HG03064 (cell line): ENCODE measurements at regions not wholly inside any gene's neighbourhood (a gene's known extent, or its start where the extent isn't known, plus 50 kb on each side); places are given as distances from the start of the nearest gene placed in this dataset.
"Not testable (repeated sequence)": the region's sequence is repeated elsewhere in the genome, so short reads cannot be mapped to it uniquely, and the experiment has no call there.

ENCODE experiments used
- ATAC-seq: cut with Tn5 transposase; IDR thresholded peaks from one replicate; pipeline ENCODE4 v1.9.1; 2021; ENCODE audit warnings: low read depth; ENCODE audit not compliant: unreplicated experiment

- no peak for ATAC-seq
Observed at GRCh38 chr1:72483846-72484357, 201.6 kb upstream of the NEGR1 start.

DNA sequence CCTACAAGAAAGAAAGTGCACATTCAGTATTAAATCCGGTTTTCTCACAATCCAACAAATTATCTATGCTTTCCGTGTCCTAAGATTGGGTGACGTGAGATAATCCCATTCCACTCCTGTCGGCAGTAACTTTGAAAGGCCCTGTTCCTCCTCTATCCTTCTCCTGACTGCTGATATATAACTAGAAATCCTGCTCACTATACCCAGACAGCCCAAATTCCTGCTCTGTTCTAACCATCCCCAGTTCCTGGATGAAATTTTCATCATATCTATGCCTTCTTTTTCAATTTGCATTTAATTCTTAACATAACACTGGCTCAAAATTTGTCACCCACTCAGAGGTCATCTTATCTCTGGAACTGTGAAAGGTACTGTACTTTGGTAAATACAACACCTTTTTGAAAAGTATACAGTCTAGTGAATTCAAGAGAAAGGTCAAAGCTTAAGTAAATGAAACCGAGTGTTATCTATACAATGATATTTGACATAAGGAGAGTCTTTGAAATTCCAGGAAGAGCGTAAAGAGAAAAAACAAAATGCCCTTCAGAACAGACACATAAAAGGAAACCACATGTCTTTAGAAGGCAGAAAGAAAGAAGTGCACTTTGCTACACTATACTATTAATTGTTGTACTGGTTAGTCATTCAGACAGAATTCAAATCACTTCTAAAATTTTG lies 200.5 kb upstream of the NEGR1 start:
- no peak for ATAC-seq

DNA sequence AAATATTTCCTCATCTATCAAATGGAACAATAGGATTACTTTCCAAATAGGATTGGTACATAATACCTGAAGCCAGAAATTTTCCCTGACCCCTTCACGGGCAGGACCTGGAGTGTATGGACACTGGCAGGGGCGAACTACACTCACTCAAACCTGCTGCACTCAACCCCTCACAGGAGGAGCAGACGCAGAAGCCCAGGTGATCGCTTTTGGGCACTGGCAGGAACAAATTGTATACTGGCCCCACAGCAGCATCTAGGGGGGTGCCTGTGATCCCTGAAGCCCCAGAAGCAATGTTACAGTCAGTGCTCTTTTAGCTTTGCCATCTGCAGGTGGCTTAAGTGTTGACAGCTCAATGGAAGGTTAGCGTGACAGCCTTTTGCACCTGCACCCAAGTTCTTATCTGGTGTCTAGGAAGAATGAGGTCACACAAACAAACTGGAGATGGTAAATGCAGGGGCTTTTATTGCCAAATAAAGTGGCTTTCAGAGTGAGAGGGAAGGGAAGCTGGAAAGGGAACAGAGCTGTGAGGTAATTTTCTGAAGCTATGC lies 199.2 kb upstream of the NEGR1 start:
- ATAC-seq = no peak

DNA sequence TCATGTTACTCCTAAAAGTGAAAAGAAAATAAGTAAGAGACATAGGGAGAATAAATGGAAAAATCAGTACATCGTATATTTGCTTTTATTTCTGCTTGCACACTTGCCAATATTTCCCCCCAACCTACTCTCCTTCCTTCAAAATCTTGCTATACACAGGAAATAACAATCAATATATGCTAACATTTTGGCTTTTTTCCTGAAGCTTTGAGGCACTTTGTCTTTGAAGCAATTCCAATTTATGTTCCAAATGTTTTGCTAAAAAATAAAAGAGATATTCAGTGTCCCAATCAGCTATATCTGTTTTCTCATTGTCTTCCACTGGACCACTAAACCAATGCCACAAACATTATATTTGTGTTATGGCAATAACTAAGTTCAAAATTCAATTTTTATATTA lies 184.0 kb upstream of the NEGR1 start:
- no peak for ATAC-seq

DNA sequence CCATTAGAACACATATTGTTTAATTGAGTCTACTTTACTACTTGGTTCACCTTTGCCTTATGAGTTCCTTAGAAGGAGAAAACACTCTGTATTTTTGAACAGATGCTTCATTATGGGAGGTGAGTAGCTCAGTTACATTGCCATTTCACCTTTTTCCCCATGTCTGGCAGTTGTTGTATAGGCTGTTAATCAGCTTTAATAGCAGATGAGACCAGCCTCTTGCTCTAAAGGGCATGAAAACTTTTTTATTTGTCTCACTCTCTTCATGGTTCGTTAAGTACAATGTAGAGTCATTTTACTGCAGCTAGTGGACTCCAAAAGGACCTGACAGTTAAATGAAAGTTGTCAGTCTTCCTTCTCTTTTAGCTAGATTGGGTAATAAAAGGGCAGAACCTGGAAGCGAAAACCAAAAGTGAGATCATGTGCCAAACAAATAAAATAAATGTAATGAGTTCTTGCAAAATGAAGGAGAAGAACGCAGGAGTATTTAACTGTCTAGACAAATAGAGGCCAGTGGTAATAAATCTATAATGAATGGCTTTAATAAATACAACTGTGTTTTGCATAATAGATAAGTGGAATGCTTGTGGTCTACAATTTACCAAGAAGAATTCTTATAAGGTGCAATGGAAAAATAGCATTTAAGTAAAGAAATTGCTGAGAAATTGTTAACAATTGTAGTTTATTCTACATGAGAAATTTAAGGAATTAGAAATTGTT lies 180.0 kb upstream of the NEGR1 start:
- ATAC-seq = no peak

DNA sequence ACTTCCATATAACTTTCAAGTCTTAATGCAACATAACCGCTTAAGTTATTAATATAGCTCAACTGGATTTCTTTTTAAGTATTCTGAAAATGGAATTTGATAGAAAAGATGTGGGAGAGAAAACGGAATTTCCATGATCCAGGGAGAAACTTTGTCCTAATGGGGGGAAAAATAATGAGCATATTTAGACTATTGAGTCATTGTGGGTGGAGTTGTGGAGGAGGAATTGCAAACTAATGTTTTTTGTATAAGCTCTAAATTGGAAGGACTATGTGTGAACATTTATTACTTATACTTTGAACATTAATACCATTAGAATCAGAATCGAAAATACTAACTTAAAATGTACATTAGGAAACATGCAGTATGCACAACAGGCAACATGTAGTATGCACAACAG lies 159.9 kb upstream of the NEGR1 start:
- no peak for ATAC-seq

- ATAC-seq = no peak
Observed at GRCh38 chr1:72439036-72439435, 156.7 kb upstream of the NEGR1 start.

DNA sequence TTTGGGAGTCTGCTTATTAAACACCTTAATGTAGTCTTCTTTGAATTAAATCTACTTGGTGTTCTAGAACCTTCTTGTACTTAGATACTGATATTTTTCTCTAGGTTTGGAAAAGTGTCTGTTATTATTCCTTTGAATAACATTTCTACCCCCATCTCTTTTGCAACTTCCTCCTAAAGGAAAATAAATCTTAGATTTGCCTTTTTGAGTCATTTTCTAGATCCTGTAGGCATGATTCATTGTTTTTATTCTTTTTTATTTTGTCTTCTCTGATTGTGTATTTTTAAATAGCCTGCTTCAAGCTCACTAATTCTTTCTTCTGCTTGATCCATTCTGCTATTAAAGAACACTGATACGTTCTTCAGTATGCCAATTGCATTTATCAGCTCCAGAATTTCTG lies 155.9 kb upstream of the NEGR1 start:
- no peak for ATAC-seq

DNA sequence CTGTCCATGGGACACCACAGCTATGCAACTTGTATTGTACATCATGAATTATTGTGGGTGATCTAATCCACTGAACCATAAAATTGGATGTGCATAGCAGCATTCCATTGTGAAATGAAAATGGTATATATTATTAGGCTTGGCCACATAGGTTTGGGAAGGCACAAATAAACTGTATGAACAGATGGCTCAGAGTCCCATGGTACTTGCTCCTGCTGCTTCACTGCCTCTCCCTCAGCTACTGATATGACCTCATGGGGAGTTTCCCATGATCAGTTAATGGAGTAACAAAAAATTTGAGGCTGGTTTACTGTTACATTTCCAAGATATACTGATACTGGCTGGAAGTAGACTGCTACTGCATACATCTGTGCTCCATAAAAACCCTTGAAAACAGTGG lies 152.7 kb upstream of the NEGR1 start:
- ATAC-seq = no peak

GRCh38 chr1:72434070-72434469 lies 151.7 kb upstream of the NEGR1 start:
- no peak for ATAC-seq

- ATAC-seq = no peak
Observed at GRCh38 chr1:72433591-72433990, 151.3 kb upstream of the NEGR1 start.

- no peak for ATAC-seq
Observed at GRCh38 chr1:72432645-72433267, 150.4 kb upstream of the NEGR1 start.

GRCh38 chr1:72431810-72432209 lies 149.5 kb upstream of the NEGR1 start:
- ATAC-seq = no peak

GRCh38 chr1:72428276-72428675 lies 145.9 kb upstream of the NEGR1 start:
- ATAC-seq = not testable (repeated sequence)

DNA sequence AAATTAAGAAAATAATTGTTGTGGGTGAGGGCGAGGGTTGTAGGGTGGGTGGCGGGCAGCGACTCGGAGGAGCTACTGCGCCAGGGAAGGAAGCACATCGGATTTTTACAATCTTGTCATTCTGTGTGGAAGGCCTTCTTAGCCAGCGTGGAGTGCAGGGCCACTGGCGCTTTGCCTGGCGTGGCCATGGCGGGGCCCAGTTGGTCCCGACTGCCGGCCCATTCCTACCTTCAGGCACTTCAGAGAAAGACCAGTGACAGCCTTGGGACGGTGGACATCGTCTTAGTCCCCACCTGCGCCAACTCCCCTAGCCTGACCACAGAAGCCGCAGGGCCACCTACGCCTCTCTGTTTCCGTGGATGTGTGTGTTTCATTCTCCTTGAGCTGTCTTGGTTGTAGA lies 136.9 kb upstream of the NEGR1 start:
- no peak for ATAC-seq

- no peak for ATAC-seq
Observed at GRCh38 chr1:72412286-72412685, 129.9 kb upstream of the NEGR1 start.

GRCh38 chr1:72399807-72400206 lies 117.5 kb upstream of the NEGR1 start:
- ATAC-seq = no peak

- ATAC-seq = no peak
Observed at GRCh38 chr1:72397786-72398185, 115.4 kb upstream of the NEGR1 start.

- ATAC-seq = no peak
Observed at GRCh38 chr1:72394457-72394856, 112.1 kb upstream of the NEGR1 start.

- ATAC-seq = no peak
Observed at GRCh38 chr1:72379072-72379471, 96.7 kb upstream of the NEGR1 start.

DNA sequence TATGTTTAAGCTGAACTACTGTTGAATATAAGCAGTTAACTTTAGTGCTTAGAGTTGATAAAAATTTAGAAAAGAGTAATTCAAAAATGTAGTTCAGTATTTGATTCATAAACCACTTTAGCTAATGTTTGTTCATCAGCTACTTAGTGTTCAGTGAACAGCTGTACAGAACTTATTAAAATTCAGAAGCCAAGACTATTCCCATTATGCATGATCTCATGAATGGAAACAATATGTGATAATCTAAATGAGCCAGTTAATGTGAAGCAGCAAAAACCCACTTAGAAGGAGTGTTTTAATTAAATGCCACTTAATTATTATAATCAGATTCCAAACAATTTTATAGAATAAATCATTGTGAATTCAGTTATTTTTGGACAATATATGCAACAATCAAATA lies 92.9 kb upstream of the NEGR1 start:
- no peak for ATAC-seq
